SU-DHL-6 (cell line): ENCODE measurements at regions not wholly inside any gene's neighbourhood (a gene's known extent, or its start where the extent isn't known, plus 50 kb on each side); places are given as distances from the start of the nearest gene placed in this dataset.
A peak's percentile ranks its signal among the peaks of the same experiment; 100 is the strongest.
"Not testable (repeated sequence)": the region's sequence is repeated elsewhere in the genome, so short reads cannot be mapped to it uniquely, and the experiment has no call there.

Experiments
- H2AFZ ChIP-seq: fragments of 200-600 bp; sonication (generic); 2 replicates; pipeline ENCODE4 v1.6.1; 2014; ENCODE audit warnings: low read depth, mild to moderate bottlenecking, moderate library complexity, mixed read lengths, antibody characterized with exemption, low read length; ENCODE audit not compliant: severe bottlenecking
- H3F3A ChIP-seq: fragments of 200-600 bp; shearing (Covaris generic); 2 replicates; pipeline ENCODE4 v1.6.0; 2016; ENCODE audit warnings: antibody characterized with exemption, mild to moderate bottlenecking; ENCODE audit not compliant: insufficient read depth
- H3K27ac ChIP-seq: fragments of 200-600 bp; sonication (generic); 2 replicates; pipeline ENCODE4 v1.5.1; 2016; ENCODE audit warnings: low read depth, mild to moderate bottlenecking, low read length, moderate library complexity, mixed read lengths
- H3K27me3 ChIP-seq: fragments of 200-600 bp; sonication (generic), shearing (Covaris generic); 2 replicates; pipeline ENCODE4 v1.6.0; 2014; ENCODE audit warnings: mild to moderate bottlenecking, low read length
- H3K36me3 ChIP-seq: fragments of 200-600 bp; sonication (generic); 2 replicates; pipeline ENCODE4 v1.6.1; 2014; ENCODE audit warnings: mild to moderate bottlenecking, low read length, mixed read lengths
- H3K4me2 ChIP-seq: fragments of 300-600, 200-600 bp; shearing (Covaris generic), sonication (generic); 2 replicates; pipeline ENCODE4 v1.6.0; 2014; ENCODE audit warnings: low read length, low read depth, mild to moderate bottlenecking; ENCODE audit not compliant: poor library complexity, severe bottlenecking
- H3K4me3 ChIP-seq: fragments of 200-600 bp; sonication (generic); 2 replicates; pipeline ENCODE4 v1.5.1; 2014; ENCODE audit warnings: antibody characterized with exemption, low read length, mild to moderate bottlenecking, mixed read lengths; ENCODE audit not compliant: insufficient read depth, poor library complexity, severe bottlenecking
- H3K79me2 ChIP-seq: fragments of 200-600 bp; sonication (generic); 2 replicates; pipeline ENCODE4 v1.6.1; 2014; ENCODE audit warnings: mild to moderate bottlenecking, low read length, moderate library complexity; ENCODE audit not compliant: insufficient read depth
- H3K9ac ChIP-seq: fragments of 200-600 bp; sonication (generic); 2 replicates; pipeline ENCODE4 v1.7.0; 2014; ENCODE audit warnings: mild to moderate bottlenecking, low read length
- H3K9me2 ChIP-seq: fragments of 200-600 bp; sonication (generic); replicated peaks from 2 replicates; pipeline ENCODE4 v1.6.1; 2014; ENCODE audit warnings: low read length; ENCODE audit not compliant: insufficient read depth
- H3K9me3 ChIP-seq: fragments of 200-600 bp; sonication (generic); 2 replicates; pipeline ENCODE4 v1.6.1; 2014; ENCODE audit warnings: low read length, mixed read lengths; ENCODE audit not compliant: insufficient read depth
- H4K20me1 ChIP-seq: fragments of 200-600 bp; sonication (generic); 2 replicates; pipeline ENCODE4 v1.6.1; 2014; ENCODE audit warnings: low read depth, mild to moderate bottlenecking, antibody characterized with exemption, low read length, moderate library complexity, mixed read lengths
- EZH2phosphoT487 ChIP-seq: fragments of 200-600 bp; sonication (generic), shearing (Covaris generic); conservative IDR thresholded peaks from 2 replicates; pipeline ENCODE4 v1.6.1; 2018; ENCODE audit warnings: mild to moderate bottlenecking, antibody characterized with exemption, low read length, moderate library complexity, mixed read lengths
- TF ChIP-seq, protein P1 (sequence below): fragments of 200-600 bp; sonication (generic); IDR thresholded peaks from one replicate; pipeline ENCODE4 v1.5.1; 2017; ENCODE audit warnings: antibody characterized with exemption, mild to moderate bottlenecking, low read length, moderate library complexity; ENCODE audit not compliant: insufficient read depth, poor library complexity, severe bottlenecking

- H2AFZ ChIP-seq, result no peak overlapping the region
- TF ChIP-seq EZH2phosphoT487, result no peak
- TF ChIP-seq, protein P1, sequence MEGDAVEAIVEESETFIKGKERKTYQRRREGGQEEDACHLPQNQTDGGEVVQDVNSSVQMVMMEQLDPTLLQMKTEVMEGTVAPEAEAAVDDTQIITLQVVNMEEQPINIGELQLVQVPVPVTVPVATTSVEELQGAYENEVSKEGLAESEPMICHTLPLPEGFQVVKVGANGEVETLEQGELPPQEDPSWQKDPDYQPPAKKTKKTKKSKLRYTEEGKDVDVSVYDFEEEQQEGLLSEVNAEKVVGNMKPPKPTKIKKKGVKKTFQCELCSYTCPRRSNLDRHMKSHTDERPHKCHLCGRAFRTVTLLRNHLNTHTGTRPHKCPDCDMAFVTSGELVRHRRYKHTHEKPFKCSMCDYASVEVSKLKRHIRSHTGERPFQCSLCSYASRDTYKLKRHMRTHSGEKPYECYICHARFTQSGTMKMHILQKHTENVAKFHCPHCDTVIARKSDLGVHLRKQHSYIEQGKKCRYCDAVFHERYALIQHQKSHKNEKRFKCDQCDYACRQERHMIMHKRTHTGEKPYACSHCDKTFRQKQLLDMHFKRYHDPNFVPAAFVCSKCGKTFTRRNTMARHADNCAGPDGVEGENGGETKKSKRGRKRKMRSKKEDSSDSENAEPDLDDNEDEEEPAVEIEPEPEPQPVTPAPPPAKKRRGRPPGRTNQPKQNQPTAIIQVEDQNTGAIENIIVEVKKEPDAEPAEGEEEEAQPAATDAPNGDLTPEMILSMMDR, result no peak
- H3K4me3 ChIP-seq, result no peak overlapping the region
These were observed 87.5 kb upstream of the CDH9 start for GRCh38 chr5:27125856-27126255.

GRCh38 chr5:27124590-27124989 is 86.2 kb upstream of the CDH9 start:
- Histone ChIP-seq H2AFZ (no peak overlapping the region), H3K9me2 (no peaks in the 10 kb centered on the region), H3F3A (no peaks in the 10 kb centered on the region), H3K36me3 (no peaks in the 10 kb centered on the region), H3K9me3 (no peaks in the 10 kb centered on the region), H3K27me3 (no peaks in the 10 kb centered on the region), H3K9ac (no peak overlapping the region), H3K27ac (no peak overlapping the region), H4K20me1 (no peaks in the 10 kb centered on the region), H3K4me3 (no peak overlapping the region), H3K79me2 (no peaks in the 10 kb centered on the region), H3K4me2 (no peak overlapping the region)
- TF ChIP-seq EZH2phosphoT487, result no peak

More at GRCh38 chr5:27125856-27126255, 87.5 kb upstream of the CDH9 start:
- Histone ChIP-seq H3K9ac (no peak overlapping the region), H3K4me2 (no peak overlapping the region), H3K9me3 (no peaks in the 10 kb centered on the region), H3K36me3 (no peaks in the 10 kb centered on the region), H3F3A (no peaks in the 10 kb centered on the region), H3K9me2 (no peaks in the 10 kb centered on the region), H3K79me2 (no peaks in the 10 kb centered on the region), H3K27ac (no peak overlapping the region), H3K27me3 (no peaks in the 10 kb centered on the region), H4K20me1 (no peaks in the 10 kb centered on the region)

DNA sequence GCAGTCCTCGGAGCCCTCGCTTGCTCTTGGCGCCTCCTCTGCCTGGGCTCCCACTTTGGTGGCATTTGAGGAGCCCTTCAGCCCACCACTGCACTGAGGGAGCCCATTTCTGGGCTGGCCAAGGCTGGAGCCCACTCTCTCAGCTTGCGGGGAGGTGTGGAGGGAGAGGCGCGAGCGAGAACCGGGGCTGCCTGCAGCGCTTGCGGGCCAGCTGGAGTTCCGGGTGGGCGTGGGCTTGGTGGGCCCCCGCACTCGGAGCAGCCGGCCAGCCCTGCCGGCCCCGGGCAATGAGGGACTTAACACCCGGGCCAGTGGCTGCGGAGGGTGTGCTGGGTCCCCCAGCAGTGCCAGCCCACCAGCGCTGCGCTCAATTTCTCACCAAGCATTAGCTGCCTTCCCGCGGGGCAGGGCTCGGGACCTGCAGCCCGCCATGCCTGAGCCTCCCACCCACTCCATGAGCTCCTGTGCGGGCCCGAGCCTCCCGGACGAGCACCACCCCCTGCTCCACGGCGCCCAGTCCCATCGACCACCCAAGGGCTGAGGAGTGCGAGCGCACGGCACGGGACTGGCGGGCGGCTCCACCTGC is 81.4 kb upstream of the CDH9 start:
- H3K9ac ChIP-seq, H3K36me3 ChIP-seq, H4K20me1 ChIP-seq, H3K4me3 ChIP-seq, H2AFZ ChIP-seq, H3K4me2 ChIP-seq, H3K27ac ChIP-seq, H3K9me3 ChIP-seq, H3K79me2 ChIP-seq, H3K9me2 ChIP-seq, H3K27me3 ChIP-seq, H3F3A ChIP-seq: not testable (repeated sequence)

DNA sequence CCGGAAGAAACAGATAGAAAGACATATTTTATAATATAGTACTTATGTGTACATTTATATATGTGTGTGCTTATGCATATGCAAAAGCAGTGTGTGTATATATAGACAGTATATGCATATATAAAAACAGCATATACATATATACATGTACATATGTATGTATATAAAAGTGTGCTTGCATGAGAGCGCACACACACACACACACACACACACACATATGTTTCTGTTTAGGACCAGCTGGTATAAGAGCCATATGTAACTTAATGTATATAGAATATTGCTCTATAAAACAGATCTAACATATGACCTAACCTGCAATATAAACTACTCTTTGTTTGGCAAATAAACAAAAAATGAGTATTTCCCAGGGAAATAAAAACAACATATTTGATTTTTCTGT is 65.1 kb upstream of the CDH9 start:
- Histone ChIP-seq H3F3A (no peaks in the 10 kb centered on the region), H3K27ac (no peak overlapping the region), H3K9me3 (no peaks in the 10 kb centered on the region), H3K79me2 (no peaks in the 10 kb centered on the region), H3K4me2 (no peak overlapping the region), H3K36me3 (no peaks in the 10 kb centered on the region), H3K4me3 (no peak overlapping the region), H3K9ac (no peak overlapping the region), H3K27me3 (no peaks in the 10 kb centered on the region), H3K9me2 (no peaks in the 10 kb centered on the region), H4K20me1 (no peaks in the 10 kb centered on the region), H2AFZ (peak overlapping the region; percentile 86)
- TF ChIP-seq, protein P1, result no peak
- TF ChIP-seq EZH2phosphoT487, result no peak

GRCh38 chr5:27095761-27096160 is 57.4 kb upstream of the CDH9 start:
- not testable (repeated sequence) for H3F3A ChIP-seq, H3K9ac ChIP-seq, H3K36me3 ChIP-seq, H3K27me3 ChIP-seq, H2AFZ ChIP-seq, H3K27ac ChIP-seq, H3K4me3 ChIP-seq, H3K9me2 ChIP-seq, H3K9me3 ChIP-seq, H3K79me2 ChIP-seq, H4K20me1 ChIP-seq, H3K4me2 ChIP-seq
